ENCODE measurements at regions not wholly inside any gene's neighbourhood (a gene's known extent, or its start where the extent isn't known, plus 50 kb on each side); places are given as distances from the start of the nearest gene placed in this dataset.

DNA sequence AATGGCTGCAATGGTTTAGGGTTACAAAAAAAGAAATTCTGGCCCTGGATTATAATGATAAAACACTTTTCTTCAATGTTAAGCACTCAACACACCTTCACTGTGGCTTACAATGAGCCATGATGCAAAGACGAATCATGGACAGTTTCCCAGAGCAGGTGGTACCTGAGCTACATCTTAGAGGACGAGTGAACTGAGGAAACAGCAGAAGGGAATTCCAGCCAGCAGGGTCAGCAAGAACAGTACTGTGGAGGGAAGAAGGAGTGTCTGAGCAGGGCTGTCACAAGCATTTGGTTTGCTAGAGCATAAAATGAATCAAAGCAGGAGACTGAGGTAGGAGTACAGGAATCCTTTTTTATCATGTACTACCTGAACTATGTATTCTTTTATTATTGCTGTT lies 332.8 kb upstream of the C11orf87 start:
- no peaks in the 10 kb centered on the region for H3K36me3 ChIP-seq (ENCODE audit: insufficient read depth, low read length)
- Mint-ChIP-seq H3K9me3 (no peaks in the 10 kb centered on the region), H3K27me3 (no peaks in the 10 kb centered on the region), H3K4me1 (ENCODE audit: low read depth) (no peaks in the 10 kb centered on the region), H3K27ac (no peak overlapping the region), H3K36me3 (ENCODE audit: low read depth) (no peaks in the 10 kb centered on the region), H3K4me3 (no peak overlapping the region)
- H3K4me3 ChIP-seq (ENCODE audit: low read length), result no peak overlapping the region
- H3K9me3 ChIP-seq (ENCODE audit: control insufficient read depth in 1 of 2, insufficient read depth in 1 of 2, low read length in 2 of 2), result no peaks in the 10 kb centered on the region
- DNase-seq (no peak), ATAC-seq (ENCODE audit: poor library complexity) (no peak)
- H3K4me1 ChIP-seq (ENCODE audit: insufficient read depth, low read length), result no peaks in the 10 kb centered on the region
- POLR2A ChIA-PET, result no interaction called here
- intact Hi-C loops (cut with DNase I, micrococcal nuclease), result no loop called here
- CTCF ChIA-PET, result no interaction called here
- H3K27me3 ChIP-seq (ENCODE audit: control insufficient read depth in 1 of 2, insufficient read depth in 2 of 2, low read length in 2 of 2), result no peaks in the 10 kb centered on the region
- no peak overlapping the region for H3K27ac ChIP-seq (ENCODE audit: low read depth in 1 of 2, low read length in 2 of 2)
- TF ChIP-seq, protein P1, sequence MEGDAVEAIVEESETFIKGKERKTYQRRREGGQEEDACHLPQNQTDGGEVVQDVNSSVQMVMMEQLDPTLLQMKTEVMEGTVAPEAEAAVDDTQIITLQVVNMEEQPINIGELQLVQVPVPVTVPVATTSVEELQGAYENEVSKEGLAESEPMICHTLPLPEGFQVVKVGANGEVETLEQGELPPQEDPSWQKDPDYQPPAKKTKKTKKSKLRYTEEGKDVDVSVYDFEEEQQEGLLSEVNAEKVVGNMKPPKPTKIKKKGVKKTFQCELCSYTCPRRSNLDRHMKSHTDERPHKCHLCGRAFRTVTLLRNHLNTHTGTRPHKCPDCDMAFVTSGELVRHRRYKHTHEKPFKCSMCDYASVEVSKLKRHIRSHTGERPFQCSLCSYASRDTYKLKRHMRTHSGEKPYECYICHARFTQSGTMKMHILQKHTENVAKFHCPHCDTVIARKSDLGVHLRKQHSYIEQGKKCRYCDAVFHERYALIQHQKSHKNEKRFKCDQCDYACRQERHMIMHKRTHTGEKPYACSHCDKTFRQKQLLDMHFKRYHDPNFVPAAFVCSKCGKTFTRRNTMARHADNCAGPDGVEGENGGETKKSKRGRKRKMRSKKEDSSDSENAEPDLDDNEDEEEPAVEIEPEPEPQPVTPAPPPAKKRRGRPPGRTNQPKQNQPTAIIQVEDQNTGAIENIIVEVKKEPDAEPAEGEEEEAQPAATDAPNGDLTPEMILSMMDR (IDR thresholded peaks at IDR 0.05), result no peak

DNA sequence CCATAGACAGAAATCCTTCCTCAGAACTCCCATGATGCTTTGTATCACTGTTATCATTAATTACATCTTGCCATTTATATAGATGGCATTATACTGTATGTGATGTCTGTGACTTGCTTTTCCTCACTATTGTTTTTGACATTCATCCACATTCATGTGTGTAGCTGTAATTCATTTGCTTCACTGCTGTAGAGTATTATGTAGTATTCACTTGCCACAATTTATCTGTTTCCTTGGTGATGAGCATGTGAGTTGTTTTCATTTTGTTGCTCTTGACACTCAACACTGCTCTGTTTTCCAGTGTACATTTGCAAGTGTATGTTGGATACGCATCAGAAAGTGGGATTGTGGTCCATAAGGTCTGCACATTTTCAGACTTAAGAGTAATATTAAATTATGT lies 328.6 kb upstream of the C11orf87 start:
- no peaks in the 10 kb centered on the region for H3K36me3 Mint-ChIP-seq (ENCODE audit: low read depth)
- DNase-seq (no peak), ATAC-seq (ENCODE audit: poor library complexity) (no peak)
- CTCF ChIA-PET, result no interaction called here
- no peak overlapping the region for H3K27ac ChIP-seq (ENCODE audit: low read depth in 1 of 2, low read length in 2 of 2)
- TF ChIP-seq, protein P1 (IDR thresholded peaks at IDR 0.05), result no peak
- H3K4me3 Mint-ChIP-seq, result no peak overlapping the region
- H3K4me1 Mint-ChIP-seq (ENCODE audit: low read depth), result no peaks in the 10 kb centered on the region
- no peaks in the 10 kb centered on the region for H3K9me3 Mint-ChIP-seq
- H3K27ac Mint-ChIP-seq, result no peak overlapping the region
- H3K27me3 Mint-ChIP-seq, result no peaks in the 10 kb centered on the region
- no peak overlapping the region for H3K4me3 ChIP-seq (ENCODE audit: low read length)
- H3K4me1 ChIP-seq (ENCODE audit: insufficient read depth, low read length), result no peaks in the 10 kb centered on the region
- H3K36me3 ChIP-seq (ENCODE audit: insufficient read depth, low read length), result no peaks in the 10 kb centered on the region
- H3K27me3 ChIP-seq (ENCODE audit: control insufficient read depth in 1 of 2, insufficient read depth in 2 of 2, low read length in 2 of 2), result no peaks in the 10 kb centered on the region
- H3K9me3 ChIP-seq (ENCODE audit: control insufficient read depth in 1 of 2, insufficient read depth in 1 of 2, low read length in 2 of 2), result no peaks in the 10 kb centered on the region
- POLR2A ChIA-PET, result no interaction called here
- intact Hi-C loops (cut with DNase I, micrococcal nuclease), result no loop called here

DNA sequence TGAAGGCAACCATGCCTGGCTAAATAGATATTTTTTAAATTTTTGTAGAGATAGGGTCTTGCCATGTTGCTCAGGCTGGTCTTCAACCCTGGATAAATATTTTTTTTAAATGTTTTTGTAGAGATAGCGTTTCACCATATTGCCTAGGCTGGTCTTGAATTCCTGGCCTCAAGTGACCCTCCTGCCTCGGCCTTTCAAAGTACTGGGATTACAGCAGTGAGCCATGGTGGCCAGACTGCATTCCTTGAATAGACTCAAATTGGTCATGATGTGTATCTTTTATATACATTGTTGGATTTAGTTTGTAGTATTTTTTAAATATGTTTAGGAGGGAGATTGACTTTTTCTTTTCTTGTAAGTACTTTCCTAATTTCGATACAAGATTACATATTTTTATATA lies 325.7 kb upstream of the C11orf87 start:
- H3K4me3 Mint-ChIP-seq, result no peak overlapping the region
- CTCF ChIA-PET, result interaction anchor here (1.3 kb wide), 1 partner anchor 8 kb away, joined by 3 read pairs; no protein-coding TSS in a partner anchor
- H3K27ac Mint-ChIP-seq, result no peak overlapping the region

More for the DNA sequence above, 325.7 kb upstream of the C11orf87 start:
- ATAC-seq (ENCODE audit: poor library complexity) (no peak), DNase-seq (no peak)
- Mint-ChIP-seq H3K9me3 (no peaks in the 10 kb centered on the region), H3K36me3 (ENCODE audit: low read depth) (no peaks in the 10 kb centered on the region), H3K4me1 (ENCODE audit: low read depth) (no peaks in the 10 kb centered on the region), H3K27me3 (no peaks in the 10 kb centered on the region)
- Histone ChIP-seq H3K4me1 (ENCODE audit: insufficient read depth, low read length) (no peaks in the 10 kb centered on the region), H3K27me3 (ENCODE audit: control insufficient read depth in 1 of 2, insufficient read depth in 2 of 2, low read length in 2 of 2) (no peaks in the 10 kb centered on the region), H3K36me3 (ENCODE audit: insufficient read depth, low read length) (no peaks in the 10 kb centered on the region), H3K27ac (ENCODE audit: low read depth in 1 of 2, low read length in 2 of 2) (no peak overlapping the region), H3K9me3 (ENCODE audit: control insufficient read depth in 1 of 2, insufficient read depth in 1 of 2, low read length in 2 of 2) (no peaks in the 10 kb centered on the region), H3K4me3 (ENCODE audit: low read length) (no peak overlapping the region)
- TF ChIP-seq, protein P1 (IDR thresholded peaks at IDR 0.05), result no peak
- POLR2A ChIA-PET, result no interaction called here
- intact Hi-C loops (cut with DNase I, micrococcal nuclease), result no loop called here

All from CD4-positive, alpha-beta T cell (primary cell).